ENCODE measurements at regions not wholly inside any gene's neighbourhood (a gene's known extent, or its start where the extent isn't known, plus 50 kb on each side); places are given as distances from the start of the nearest gene placed in this dataset.
"Not testable (repeated sequence)": the region's sequence is repeated elsewhere in the genome, so short reads cannot be mapped to it uniquely, and the experiment has no call there.

DNA sequence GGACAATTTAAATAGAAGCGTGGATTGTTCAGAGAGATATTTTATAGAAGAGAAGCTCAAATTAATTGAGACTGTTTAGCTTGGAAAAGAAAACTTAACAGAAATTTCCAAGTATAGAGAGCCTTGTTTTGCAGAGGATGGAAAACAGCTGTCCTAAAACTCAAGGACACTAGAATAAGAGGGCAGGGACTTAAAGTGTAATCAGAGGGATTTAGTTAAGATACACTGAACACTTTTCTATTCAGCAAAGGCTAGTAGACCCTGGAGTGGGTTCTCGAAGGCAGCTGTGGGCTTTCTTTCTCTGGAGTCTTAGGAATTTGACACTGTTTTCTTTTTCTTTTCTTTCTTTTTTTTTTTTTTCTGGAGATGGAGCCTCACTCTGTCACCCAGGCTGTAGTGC lies 92.7 kb upstream of the ARX start:
- intact Hi-C loops (cut with DNase I) = no loop called here
- Histone ChIP-seq H3K4me1 (no peaks in the 10 kb centered on the region), H3K4me3 (no peak overlapping the region), H3K27me3 (no peaks in the 10 kb centered on the region), H3K27ac (replicated peaks in 1 of 4) (no peak overlapping the region), H3K36me3 (no peaks in the 10 kb centered on the region), H3K9me3 (no peaks in the 10 kb centered on the region)
- WGBS = 41% methylated on average over 2 of the region's 2 CpGs
- no peak for DNase-seq (ENCODE audit: extremely low spot score)
- no peak for TF ChIP-seq POLR2A (IDR thresholded peaks at IDR 0.05; ENCODE audit: low read depth)

DNA sequence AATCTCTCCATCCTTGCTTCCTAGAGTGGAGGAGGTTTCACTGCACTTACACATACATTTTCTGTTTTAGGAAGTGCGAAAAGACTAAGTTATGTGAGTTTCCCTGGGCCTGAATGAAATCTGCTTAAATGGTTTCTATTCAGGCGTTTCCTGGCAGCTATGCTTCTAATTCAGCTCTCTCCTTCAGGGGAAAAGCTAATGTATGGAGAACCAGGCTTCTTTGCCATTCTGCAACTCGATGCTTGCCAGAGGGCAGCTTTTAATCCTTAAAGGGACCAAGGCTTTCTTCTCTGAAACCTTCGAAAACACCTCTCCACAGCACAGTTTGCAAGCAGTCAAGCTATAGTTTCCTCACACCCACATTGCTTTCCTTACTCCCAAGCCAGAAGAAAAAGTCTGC lies 89.5 kb upstream of the ARX start:
- DNase-seq (ENCODE audit: extremely low spot score) = no peak

DNA sequence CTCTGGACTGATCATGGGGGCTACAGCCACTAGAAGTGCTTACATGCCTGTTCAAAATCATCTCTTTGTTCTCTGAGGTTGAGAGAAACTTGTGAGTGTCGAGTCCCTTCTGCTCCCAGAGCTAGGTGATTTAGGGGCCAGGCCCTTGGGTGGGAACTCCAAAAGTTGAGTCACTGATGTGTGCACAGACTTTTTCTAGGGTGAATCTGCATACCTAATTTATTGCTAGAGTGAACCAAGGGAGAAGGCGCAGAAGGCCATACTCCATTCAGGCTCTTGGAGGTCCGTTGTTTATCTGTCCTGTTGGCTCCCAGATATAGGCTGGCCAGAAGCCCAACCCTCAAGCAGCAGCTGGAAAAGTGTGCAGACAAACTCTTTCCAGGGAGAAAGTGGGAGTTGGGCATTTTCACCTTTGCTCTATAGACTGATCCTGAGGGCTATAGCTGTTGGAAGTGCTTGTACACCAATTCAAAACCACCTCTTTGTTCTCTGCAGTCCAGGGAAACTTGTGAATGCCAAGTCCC lies 80.8 kb upstream of the ARX start:
- 51% methylated on average over 3 of the region's 3 CpGs for WGBS
- Histone ChIP-seq H3K9me3 (no peaks in the 10 kb centered on the region), H3K4me3 (no peak overlapping the region), H3K4me1 (no peaks in the 10 kb centered on the region), H3K27ac (replicated peaks in 1 of 4) (no peak overlapping the region), H3K27me3 (no peaks in the 10 kb centered on the region), H3K36me3 (no peaks in the 10 kb centered on the region)
- TF ChIP-seq POLR2AphosphoS5 (IDR thresholded peaks at IDR 0.05) (no peak), POLR2A (IDR thresholded peaks at IDR 0.05; ENCODE audit: low read depth) (no peak), EP300 (IDR thresholded peaks at IDR 0.05) (no peak)
- TF ChIP-seq, protein P1, sequence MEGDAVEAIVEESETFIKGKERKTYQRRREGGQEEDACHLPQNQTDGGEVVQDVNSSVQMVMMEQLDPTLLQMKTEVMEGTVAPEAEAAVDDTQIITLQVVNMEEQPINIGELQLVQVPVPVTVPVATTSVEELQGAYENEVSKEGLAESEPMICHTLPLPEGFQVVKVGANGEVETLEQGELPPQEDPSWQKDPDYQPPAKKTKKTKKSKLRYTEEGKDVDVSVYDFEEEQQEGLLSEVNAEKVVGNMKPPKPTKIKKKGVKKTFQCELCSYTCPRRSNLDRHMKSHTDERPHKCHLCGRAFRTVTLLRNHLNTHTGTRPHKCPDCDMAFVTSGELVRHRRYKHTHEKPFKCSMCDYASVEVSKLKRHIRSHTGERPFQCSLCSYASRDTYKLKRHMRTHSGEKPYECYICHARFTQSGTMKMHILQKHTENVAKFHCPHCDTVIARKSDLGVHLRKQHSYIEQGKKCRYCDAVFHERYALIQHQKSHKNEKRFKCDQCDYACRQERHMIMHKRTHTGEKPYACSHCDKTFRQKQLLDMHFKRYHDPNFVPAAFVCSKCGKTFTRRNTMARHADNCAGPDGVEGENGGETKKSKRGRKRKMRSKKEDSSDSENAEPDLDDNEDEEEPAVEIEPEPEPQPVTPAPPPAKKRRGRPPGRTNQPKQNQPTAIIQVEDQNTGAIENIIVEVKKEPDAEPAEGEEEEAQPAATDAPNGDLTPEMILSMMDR (IDR thresholded peaks at IDR 0.05) = no peak
- no peak for DNase-seq (ENCODE audit: extremely low spot score)
- intact Hi-C loops (cut with DNase I) = no loop called here

More for the DNA sequence above, 89.5 kb upstream of the ARX start:
- 49% methylated on average over 4 of the region's 4 CpGs for WGBS
- Histone ChIP-seq H3K9me3 (no peaks in the 10 kb centered on the region), H3K27ac (replicated peaks in 1 of 4) (no peak overlapping the region), H3K4me3 (no peak overlapping the region), H3K4me1 (no peaks in the 10 kb centered on the region), H3K36me3 (no peaks in the 10 kb centered on the region), H3K27me3 (no peaks in the 10 kb centered on the region)
- intact Hi-C loops (cut with DNase I) = no loop called here
- TF ChIP-seq POLR2AphosphoS5 (IDR thresholded peaks at IDR 0.05) (no peak), POLR2A (IDR thresholded peaks at IDR 0.05; ENCODE audit: low read depth) (no peak), EP300 (IDR thresholded peaks at IDR 0.05) (no peak)
- TF ChIP-seq, protein P1 (IDR thresholded peaks at IDR 0.05) = no peak

DNA sequence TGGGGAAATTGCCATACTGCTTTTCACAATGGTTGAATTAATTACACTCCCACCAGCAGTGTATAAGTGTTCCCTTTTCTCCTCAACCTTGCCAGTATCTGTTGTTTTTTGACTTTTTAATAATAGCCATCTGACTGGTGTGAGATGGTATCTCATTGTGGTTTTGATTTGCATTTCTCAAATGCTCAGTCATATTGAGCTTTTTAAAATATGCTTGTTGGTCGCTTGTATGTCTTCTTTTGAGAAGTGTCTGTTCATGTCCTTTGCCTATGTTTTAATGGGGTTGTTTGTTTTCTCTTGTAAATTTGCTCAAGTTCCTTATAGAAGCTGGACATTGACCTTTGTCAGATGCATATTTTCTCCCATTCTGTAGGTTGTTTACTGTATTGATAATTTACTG lies 75.4 kb upstream of the ARX start:
- H3K4me1 ChIP-seq; DNase-seq (ENCODE audit: extremely low spot score); H3K4me3 ChIP-seq; H3K9me3 ChIP-seq; H3K36me3 ChIP-seq; intact Hi-C loops (cut with DNase I); H3K27me3 ChIP-seq; H3K27ac ChIP-seq (replicated peaks in 1 of 4): not testable (repeated sequence)
- whole genome bisulfite sequencing = 48% methylated on average over 1 of the region's 1 CpG

DNA sequence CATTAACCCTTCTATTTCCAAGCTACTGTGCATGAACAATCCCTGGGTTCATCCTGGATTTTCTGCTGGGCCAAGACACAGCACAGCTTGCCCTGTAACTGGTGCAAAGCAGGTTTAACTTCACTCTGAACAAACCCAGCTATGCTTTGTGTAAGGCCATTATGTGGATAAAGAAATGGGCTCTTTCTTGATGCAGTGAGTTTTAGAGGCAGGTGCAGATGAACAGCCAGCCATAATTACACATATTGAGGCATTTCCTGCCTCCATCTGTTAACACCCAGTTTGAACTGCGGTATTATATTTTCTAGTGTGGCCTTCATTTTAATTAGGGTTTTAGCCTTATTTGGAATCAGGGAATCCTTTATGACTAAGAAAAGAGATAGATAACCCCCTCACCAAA lies 68.7 kb upstream of the ARX start:
- Histone ChIP-seq H3K4me1 (no peaks in the 10 kb centered on the region), H3K27ac (replicated peaks in 1 of 4) (no peak overlapping the region), H3K4me3 (no peak overlapping the region), H3K9me3 (peaks cover 0 to 9% (median 0%) of the 10 kb centered on the region in 4 donors), H3K36me3 (no peaks in the 10 kb centered on the region), H3K27me3 (no peaks in the 10 kb centered on the region)
- intact Hi-C loops (cut with DNase I) = no loop called here
- TF ChIP-seq, protein P1 (IDR thresholded peaks at IDR 0.05) = no peak
- TF ChIP-seq EP300 (IDR thresholded peaks at IDR 0.05) (no peak), POLR2AphosphoS5 (IDR thresholded peaks at IDR 0.05) (no peak), POLR2A (IDR thresholded peaks at IDR 0.05; ENCODE audit: low read depth) (no peak)
- no peak for DNase-seq (ENCODE audit: extremely low spot score)
- 96% methylated on average over 1 of the region's 1 CpG for WGBS

DNA sequence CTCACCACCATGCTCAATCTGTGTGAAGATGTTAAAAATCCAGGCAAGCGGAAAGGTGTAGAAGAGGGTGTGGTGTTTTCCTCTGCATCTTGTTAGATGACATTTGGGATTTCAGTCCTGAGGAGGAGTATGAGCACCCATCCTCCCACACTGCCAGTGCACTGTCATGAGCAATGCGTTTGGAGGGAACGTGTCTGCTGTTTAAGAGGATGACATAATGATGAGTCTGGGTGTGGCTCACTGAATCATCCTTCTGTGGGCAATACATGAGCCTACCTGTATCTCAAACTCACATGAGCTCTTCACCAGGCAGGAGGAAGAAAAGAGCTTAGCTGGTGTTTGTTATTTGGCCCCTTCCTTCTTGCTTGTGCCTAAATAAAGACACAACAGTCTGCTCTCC lies 67.9 kb upstream of the ARX start:
- Histone ChIP-seq H3K27ac (replicated peaks in 1 of 4) (no peak overlapping the region), H3K27me3 (no peaks in the 10 kb centered on the region), H3K4me3 (no peak overlapping the region), H3K4me1 (no peaks in the 10 kb centered on the region), H3K9me3 (peaks cover 0 to 9% (median 0%) of the 10 kb centered on the region in 4 donors), H3K36me3 (no peaks in the 10 kb centered on the region)
- no peak for DNase-seq (ENCODE audit: extremely low spot score)
- TF ChIP-seq POLR2AphosphoS5 (IDR thresholded peaks at IDR 0.05) (no peak), POLR2A (IDR thresholded peaks at IDR 0.05; ENCODE audit: low read depth) (no peak), EP300 (IDR thresholded peaks at IDR 0.05) (no peak)
- TF ChIP-seq, protein P1 (IDR thresholded peaks at IDR 0.05) = no peak
- WGBS = 65% methylated on average over 3 of the region's 3 CpGs
- intact Hi-C loops (cut with DNase I) = no loop called here

All from esophagus muscularis mucosa (tissue), 4 donors.